Panc1 (cell line): ENCODE measurements at regions not wholly inside any gene's neighbourhood (a gene's known extent, or its start where the extent isn't known, plus 50 kb on each side); places are given as distances from the start of the nearest gene placed in this dataset.

ENCODE experiments used
- CTCF ChIP-seq: fragments of 450-650 bp; IDR thresholded peaks from 2 replicates; pipeline ENCODE4 v1.5.1; 2017; ENCODE audit warnings: mild to moderate bottlenecking
- POLR2AphosphoS5 ChIP-seq: IDR thresholded peaks from 2 replicates; pipeline ENCODE4 v1.6.1; 2012; ENCODE audit warnings: mild to moderate bottlenecking, low read depth, low read length, moderate library complexity
- TCF7L2 ChIP-seq: IDR thresholded peaks from 2 replicates; pipeline ENCODE4 v1.6.1; 2011; ENCODE audit warnings: mild to moderate bottlenecking, low read depth, low read length, inconsistent platforms

GRCh38 chr2:78020491-78020890, 498.3 kb upstream of the LRRTM4 start:
- no peak for TF ChIP-seq POLR2AphosphoS5
- no peak for TF ChIP-seq CTCF
- no peak for TF ChIP-seq TCF7L2
